SK-N-MC (cell line): ENCODE measurements at regions not wholly inside any gene's neighbourhood (a gene's known extent, or its start where the extent isn't known, plus 50 kb on each side); places are given as distances from the start of the nearest gene placed in this dataset.

Experiments
- EZH2 ChIP-seq: fragments of 200-600 bp; sonication (generic); IDR thresholded peaks from one replicate; pipeline ENCODE4 v1.6.1; 2017; ENCODE audit warnings: antibody characterized with exemption
- FOXP2 ChIP-seq: optimal IDR thresholded peaks from 2 replicates; pipeline ENCODE3; 2011; ENCODE audit warnings: mild to moderate bottlenecking, moderate library complexity; ENCODE audit not compliant: insufficient read depth; ENCODE audit errors: extremely low read length, control extremely low read depth
- POLR2AphosphoS5 ChIP-seq: IDR thresholded peaks from 2 replicates; pipeline ENCODE4 v1.6.1; 2012; ENCODE audit warnings: mild to moderate bottlenecking, low read depth, low read length, borderline replicate concordance

- TF ChIP-seq POLR2AphosphoS5 (no peak), EZH2 (no peak), FOXP2 (no peak)
Observed at GRCh38 chrX:10747975-10748374, 127.6 kb upstream of the MID1 start.
